ENCODE measurements at regions not wholly inside any gene's neighbourhood (a gene's known extent, or its start where the extent isn't known, plus 50 kb on each side); places are given as distances from the start of the nearest gene placed in this dataset.
"Not testable (repeated sequence)": the region's sequence is repeated elsewhere in the genome, so short reads cannot be mapped to it uniquely, and the experiment has no call there.

DNA sequence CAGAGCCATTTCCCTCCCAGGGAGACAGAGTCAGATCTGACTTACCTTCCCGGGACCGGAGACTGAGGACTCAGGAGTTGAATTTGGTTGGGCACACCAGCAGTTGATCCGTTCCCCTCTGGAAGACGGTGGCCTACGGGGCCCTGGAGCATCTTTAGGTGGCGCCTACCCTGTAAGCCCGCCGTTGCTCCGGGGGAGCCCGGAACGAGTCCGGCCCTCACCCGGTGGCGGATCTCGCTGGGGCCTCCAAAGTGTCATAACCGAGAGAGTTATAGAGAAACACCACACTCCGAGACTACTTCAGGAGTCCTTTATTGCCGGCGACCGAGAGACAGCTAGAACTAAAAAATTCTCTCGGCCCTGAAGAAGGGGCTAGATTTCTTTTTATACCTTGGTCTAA is 182.8 kb upstream of the MBL2 start:
- no peak for DNase-seq (ENCODE audit: low spot score)

DNA sequence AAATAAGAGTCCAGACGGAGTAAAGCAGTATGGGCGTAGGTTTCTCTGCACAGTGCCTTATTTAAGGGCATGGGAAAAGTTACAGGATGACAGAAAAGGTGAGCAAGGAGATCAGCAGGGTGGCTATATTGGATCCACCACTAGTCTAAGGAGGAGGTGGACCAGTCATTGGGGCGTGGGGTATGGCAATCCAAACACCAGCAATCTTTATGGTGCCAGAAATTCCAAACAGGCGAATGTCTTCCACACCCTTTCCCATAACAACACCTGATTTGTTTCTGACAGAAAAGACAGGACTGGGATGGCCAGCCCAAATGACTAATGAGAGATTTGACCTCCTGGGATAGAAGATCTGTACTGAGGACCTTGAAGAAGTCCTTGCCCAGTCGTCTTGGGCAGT is 181.8 kb upstream of the MBL2 start:
- DNase-seq (ENCODE audit: low spot score), result no peak

DNA sequence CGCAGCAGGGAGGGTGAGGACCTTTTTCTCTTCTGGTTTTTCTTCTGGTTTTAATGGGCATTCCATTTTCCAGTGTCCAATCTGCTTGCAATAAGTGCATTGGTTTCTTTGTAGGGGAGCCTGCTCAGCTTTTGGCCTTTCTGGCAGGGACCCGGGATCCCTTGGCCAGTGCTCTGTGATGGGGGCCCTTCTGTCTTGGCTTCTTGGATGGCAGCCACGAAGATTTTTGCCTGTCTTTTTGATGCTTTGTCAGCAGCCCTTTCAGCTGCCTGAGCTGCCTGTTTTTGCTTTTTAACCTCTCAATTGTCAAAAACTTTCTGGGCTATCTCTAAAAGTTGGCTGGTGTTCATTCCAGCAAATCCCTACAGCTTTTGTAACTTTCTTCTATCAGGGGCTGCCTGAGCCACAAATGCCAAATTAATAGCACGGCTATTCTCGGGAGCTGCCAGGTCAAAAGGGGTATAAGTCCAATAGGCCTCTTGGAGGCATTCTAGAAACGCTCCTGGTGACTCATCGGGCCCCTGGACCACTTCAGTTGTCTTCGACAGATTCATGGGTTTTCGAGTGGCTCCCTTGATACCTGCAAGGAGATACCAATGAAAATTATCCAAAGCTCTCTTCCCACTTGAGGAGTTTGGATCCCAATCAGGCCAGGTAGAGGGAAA is 179.9 kb upstream of the MBL2 start:
- no peak for DNase-seq (ENCODE audit: low spot score)

- DNase-seq (ENCODE audit: low spot score), result peak; percentile 59
These were observed 179.2 kb upstream of the MBL2 start for GRCh38 chr10:52951824-52952223.

DNA sequence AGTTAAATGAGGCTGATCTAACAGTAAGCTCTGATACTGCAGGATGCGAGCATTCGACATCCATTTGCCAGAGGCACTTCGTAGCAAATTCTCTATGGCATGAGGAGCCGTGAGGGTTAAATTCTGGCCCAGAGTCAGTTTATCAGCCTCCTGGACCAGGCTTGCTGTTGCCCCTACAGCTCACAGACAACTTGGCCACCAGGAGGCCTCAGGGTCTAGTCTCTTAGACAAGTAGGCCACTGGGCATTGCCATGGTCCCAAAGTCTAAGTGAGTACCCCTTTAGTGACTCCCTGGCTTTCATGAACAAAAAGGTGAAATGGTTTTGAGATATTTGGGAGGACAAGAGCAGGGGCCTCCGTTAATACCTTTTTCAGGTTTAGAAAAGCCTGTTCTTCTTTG is 178.0 kb upstream of the MBL2 start:
- DNase-seq (ENCODE audit: low spot score), result no peak

DNA sequence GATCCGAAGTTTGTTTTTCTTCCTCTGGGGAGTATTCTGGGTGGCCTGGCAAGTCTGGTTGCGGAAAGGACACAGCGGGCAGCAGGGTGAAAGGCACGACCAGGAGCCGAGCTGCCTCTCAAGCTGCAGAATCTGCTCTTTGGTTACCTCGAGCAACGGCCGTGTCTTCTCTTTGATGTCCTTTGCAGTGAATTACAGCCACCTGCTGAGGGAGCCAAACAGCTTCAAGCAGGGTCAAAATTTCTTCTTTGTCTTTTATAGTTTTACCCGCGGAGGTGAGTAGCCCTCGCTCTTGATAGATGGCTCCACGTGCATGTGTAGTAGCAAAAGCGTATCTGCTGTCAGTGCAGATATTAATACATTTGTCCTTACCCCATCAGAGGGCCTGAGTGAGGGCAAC is 177.3 kb upstream of the MBL2 start:
- no peak for DNase-seq (ENCODE audit: low spot score)

GRCh38 chr10:52946486-52946885 is 173.9 kb upstream of the MBL2 start:
- DNase-seq (ENCODE audit: low spot score), result no peak

DNA sequence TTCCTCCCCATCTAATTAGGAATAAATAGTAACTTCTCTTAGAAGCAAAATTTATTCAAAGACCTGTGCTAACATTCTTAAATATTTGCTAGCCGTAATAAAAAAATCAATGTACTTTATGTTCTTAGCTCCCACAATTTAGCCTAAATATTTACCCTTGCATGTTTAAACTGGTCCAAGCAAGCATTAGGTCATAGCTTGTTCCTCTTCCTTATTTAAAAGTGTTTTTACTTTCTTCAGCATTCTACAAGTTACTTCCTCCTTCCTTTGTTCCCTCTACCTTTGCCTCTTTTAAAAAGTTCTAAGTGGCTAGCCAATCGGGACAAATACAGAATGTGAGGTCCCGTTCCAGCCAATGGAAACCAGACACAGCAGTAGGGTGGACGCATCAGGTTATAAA is 172.9 kb upstream of the MBL2 start:
- not testable (repeated sequence) for DNase-seq (ENCODE audit: low spot score)

DNA sequence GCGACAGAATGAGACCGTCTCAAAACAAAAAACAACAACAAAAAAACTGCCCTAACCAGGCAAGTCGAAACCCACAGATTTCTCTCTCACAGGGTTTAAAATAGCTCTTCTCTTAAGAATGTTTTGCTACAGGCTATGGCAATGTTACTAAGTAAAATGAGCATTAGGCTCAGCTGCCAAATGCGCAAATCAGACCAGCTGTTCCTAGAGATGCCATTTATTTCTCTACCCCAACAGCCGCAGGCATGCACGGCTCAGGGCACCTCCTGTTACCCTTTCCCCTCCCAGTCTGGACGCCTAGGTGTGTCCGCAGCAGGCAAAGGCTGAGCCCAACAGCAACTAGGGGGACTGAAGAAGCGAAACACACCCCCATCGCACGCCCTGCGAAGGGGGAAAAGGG is 168.3 kb upstream of the MBL2 start:
- DNase-seq (ENCODE audit: low spot score), result no peak

DNA sequence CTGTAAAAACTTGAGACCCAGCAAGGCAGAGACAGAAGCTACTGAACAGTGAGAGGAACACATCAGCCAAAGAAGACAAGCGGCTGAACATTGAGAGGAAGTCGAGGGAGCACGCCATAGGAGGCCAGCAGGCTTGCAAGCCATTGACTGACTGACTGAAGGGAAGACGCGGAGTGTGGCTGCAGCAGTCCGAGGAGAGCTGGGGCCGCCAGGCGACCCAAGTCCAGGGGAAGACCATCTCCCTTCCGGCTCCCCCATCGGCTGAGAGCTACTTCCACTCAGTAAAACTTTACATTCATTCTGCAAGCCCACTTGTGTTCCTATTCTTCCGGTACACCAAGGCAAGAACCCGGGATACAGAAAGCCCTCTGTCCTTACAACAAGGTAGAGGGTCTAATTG is 167.3 kb upstream of the MBL2 start:
- DNase-seq (ENCODE audit: low spot score), result no peak

- DNase-seq (ENCODE audit: low spot score), result no peak
These were observed 161.2 kb upstream of the MBL2 start for GRCh38 chr10:52933748-52934147.

DNA sequence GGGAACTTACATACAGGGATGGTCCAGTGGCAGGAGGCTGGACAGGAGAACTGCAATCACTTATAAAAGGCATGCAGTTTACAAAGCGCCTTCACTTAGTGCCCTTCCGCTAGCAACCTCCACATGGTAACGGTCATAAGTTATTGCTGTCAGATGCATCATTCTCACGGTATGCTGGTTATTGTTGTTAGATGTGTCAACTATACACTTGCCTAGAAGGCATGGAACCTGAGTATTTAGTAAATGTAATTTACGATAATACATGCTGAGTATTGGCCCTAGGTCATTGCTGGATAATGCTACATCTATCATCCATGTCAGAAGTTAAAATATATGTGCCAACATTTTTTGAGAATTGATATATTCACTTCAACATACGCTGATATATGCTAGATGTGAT is 155.1 kb upstream of the MBL2 start:
- no peak for DNase-seq (ENCODE audit: low spot score)

DNA sequence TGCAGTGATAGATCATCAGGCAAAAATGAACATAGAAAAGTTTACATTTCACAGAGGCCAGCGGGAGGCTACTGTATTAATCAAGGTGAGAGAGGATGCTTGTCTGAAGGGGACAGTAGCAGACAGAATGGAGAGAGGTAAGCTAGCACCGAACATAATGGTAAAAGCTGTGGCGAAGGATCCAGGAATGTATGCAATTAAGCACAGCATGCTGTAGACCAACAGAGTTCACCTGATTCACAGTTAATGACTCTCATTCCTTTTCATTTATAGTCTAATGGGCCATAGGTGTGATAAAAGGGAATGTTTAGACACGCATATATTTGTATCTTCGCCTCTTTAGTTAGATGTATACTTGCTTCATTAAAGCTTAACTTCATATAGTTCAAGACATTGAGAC is 150.9 kb upstream of the MBL2 start:
- DNase-seq (ENCODE audit: low spot score), result no peak

GRCh38 chr10:52918714-52919305 is 146.2 kb upstream of the MBL2 start:
- no peak for DNase-seq (ENCODE audit: low spot score)

DNA sequence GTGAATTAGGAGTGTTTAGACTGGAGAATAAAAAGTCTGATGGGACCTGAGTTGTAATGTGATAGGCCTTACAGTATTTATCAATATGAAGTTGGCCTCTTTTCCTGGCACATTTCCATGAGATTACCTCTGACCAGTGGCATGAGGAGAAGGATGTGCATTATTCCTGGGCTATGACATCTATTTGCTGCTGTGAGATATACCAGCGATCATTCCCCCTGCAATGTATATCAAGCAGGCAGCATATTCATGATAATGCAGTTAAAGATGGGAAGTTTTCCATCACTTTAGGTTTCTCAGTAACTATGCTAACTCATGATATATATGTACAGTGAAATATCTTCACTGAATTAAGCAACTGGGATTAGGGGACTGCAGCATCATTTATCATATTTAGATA is 142.8 kb upstream of the MBL2 start:
- DNase-seq (ENCODE audit: low spot score), result no peak

DNA sequence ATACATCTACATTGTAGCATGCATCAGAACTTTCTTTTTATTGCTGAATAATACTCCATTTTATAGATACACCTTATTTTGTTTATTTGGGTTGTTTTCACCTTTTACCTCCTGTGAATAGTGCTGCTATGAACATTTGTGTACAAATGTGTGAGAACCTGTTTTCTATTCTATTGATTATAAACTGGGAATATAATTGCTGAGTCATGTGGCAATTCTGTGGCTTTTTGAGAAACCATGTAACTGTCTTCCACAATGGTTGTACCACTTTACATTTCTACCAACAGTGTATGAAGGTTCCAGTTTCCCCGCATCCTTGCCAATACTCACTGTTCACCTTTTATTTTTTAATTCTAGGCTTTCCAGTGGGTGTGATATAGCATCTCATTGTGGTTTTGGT is 138.6 kb upstream of the MBL2 start:
- no peak for DNase-seq (ENCODE audit: low spot score)

DNA sequence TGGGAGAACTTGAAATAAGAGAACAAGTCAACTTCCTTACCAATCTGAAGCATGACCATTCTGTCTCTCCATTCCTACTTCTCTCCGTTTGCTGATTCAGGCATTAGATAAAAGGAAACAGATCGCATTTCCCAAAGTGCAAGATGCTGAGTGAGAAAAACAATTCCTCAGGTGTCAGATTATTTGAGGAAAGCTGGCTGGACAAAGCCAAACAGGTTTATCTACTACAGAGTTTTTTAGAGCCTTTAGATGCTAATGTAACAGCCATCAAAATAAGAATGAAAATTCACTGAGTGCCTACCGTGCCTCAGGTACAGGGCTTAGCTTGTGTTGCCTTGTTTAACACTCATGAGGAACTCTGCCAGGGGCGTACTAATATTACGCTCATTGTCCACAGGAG is 135.9 kb upstream of the MBL2 start:
- DNase-seq (ENCODE audit: low spot score), result no peak

GRCh38 chr10:52906046-52906445 is 133.5 kb upstream of the MBL2 start:
- DNase-seq (ENCODE audit: low spot score), result no peak

GRCh38 chr10:52903397-52903938 is 130.9 kb upstream of the MBL2 start:
- DNase-seq (ENCODE audit: low spot score), result no peak

GRCh38 chr10:52900593-52900992 is 128.0 kb upstream of the MBL2 start:
- DNase-seq (ENCODE audit: low spot score), result no peak

DNA sequence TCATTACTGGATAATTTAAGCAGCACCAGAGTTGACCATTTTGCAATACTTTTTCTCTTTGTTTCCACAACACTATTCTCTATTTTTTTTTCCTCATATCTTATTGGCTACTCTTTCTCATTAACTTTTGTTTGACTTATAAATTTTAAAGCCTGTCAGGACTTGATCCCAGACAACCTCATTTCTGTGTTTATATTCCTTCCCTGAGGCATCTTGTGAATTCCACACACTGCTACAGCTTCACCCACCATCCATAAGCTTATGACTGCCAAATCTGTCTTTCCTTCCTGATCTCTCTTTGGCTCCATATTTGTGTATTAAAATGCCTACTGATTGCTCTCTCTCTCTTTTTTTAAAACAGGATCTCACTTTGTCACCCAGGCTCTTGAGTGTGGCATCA is 124.6 kb upstream of the MBL2 start:
- DNase-seq (ENCODE audit: low spot score), result no peak

DNA sequence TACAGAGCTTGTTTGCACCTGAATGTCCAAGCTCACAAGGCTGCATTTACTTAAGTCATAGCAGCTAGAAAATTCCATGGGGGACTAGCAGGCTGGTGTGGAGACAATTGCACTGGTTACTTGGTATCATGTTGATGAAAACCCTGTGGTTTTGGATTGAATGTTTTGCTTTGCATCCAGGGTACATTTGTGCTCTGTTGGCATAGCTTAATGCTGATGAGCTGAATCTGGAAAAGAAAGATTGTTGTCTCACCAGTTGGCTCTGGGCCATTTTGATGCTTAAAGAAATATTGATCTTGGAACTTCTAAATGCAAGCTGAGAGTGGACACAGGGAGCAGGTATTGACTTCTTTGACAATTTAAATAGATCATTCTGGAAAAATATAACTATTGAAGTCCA is 122.5 kb upstream of the MBL2 start:
- DNase-seq (ENCODE audit: low spot score), result no peak

- no peak for DNase-seq (ENCODE audit: low spot score)
These were observed 117.7 kb upstream of the MBL2 start for GRCh38 chr10:52890281-52890680.

DNA sequence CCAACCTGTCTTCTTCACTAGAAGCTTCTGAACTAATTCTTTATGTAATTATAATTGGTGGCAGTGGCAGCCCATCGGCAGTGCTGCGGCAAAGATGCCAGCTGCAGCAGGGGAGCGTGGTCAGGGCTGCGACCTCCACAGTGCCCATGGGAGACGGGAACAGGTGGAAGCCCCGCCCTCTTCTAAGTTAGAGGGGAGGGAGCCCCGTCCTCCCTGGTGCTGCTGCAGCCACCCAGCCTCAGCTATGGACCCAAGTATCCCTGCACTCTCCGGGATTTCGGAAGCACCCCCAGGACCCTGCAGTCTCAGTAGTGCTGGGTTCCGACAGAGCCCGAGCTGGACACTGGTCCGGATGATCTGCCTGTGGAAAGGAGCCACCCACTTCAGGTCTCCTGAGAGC is 117.0 kb upstream of the MBL2 start:
- no peak for DNase-seq (ENCODE audit: low spot score)

All from ureter (tissue), 1 donor.